ELR (cell line): ENCODE measurements at regions not wholly inside any gene's neighbourhood (a gene's known extent, or its start where the extent isn't known, plus 50 kb on each side); places are given as distances from the start of the nearest gene placed in this dataset.
A peak's percentile ranks its signal among the peaks of the same experiment; 100 is the strongest.
"Not testable (repeated sequence)": the region's sequence is repeated elsewhere in the genome, so short reads cannot be mapped to it uniquely, and the experiment has no call there.

Experiments used
- DNase-seq: peaks from one replicate; pipeline ENCODE4 v3.0.0-alpha.2; 2015; ENCODE audit warnings: low read depth

GRCh38 chr13:74289861-74290773 is 155.9 kb upstream of the KLF12 start:
- DNase-seq = peak; percentile 52

GRCh38 chr13:74289107-74289506 is 154.9 kb upstream of the KLF12 start:
- no peak for DNase-seq

GRCh38 chr13:74288361-74288911 is 154.2 kb upstream of the KLF12 start:
- DNase-seq = no peak

GRCh38 chr13:74287724-74288169 is 153.5 kb upstream of the KLF12 start:
- peak; percentile 71 for DNase-seq

- DNase-seq = no peak
Observed at GRCh38 chr13:74280795-74281490, 146.7 kb upstream of the KLF12 start.

GRCh38 chr13:74280093-74280794 is 146.0 kb upstream of the KLF12 start:
- DNase-seq = no peak

GRCh38 chr13:74278901-74279300 is 144.7 kb upstream of the KLF12 start:
- DNase-seq = no peak

GRCh38 chr13:74274916-74275315 is 140.7 kb upstream of the KLF12 start:
- no peak for DNase-seq

- DNase-seq = no peak
Observed at GRCh38 chr13:74273581-74273980, 139.4 kb upstream of the KLF12 start.

GRCh38 chr13:74272826-74273225 is 138.6 kb upstream of the KLF12 start:
- DNase-seq = no peak

- peak; percentile 71 for DNase-seq
Observed at GRCh38 chr13:74270018-74270417, 135.8 kb upstream of the KLF12 start.

- no peak for DNase-seq
Observed at GRCh38 chr13:74266861-74267260, 132.7 kb upstream of the KLF12 start.

- DNase-seq = no peak
Observed at GRCh38 chr13:74266309-74266708, 132.1 kb upstream of the KLF12 start.

GRCh38 chr13:74264333-74264732 is 130.1 kb upstream of the KLF12 start:
- DNase-seq = no peak

- not testable (repeated sequence) for DNase-seq
Observed at GRCh38 chr13:74260420-74260819, 126.2 kb upstream of the KLF12 start.

- DNase-seq = no peak
Observed at GRCh38 chr13:74259641-74260040, 125.4 kb upstream of the KLF12 start.

GRCh38 chr13:74258961-74259360 is 124.8 kb upstream of the KLF12 start:
- no peak for DNase-seq

GRCh38 chr13:74256969-74257368 is 122.8 kb upstream of the KLF12 start:
- DNase-seq = no peak

- no peak for DNase-seq
Observed at GRCh38 chr13:74253161-74253560, 119.0 kb upstream of the KLF12 start.

- no peak for DNase-seq
Observed at GRCh38 chr13:74251778-74252519, 117.7 kb upstream of the KLF12 start.

GRCh38 chr13:74250738-74251190 is 116.6 kb upstream of the KLF12 start:
- peak; percentile 91 for DNase-seq
